ENCODE measurements at regions not wholly inside any gene's neighbourhood (a gene's known extent, or its start where the extent isn't known, plus 50 kb on each side); places are given as distances from the start of the nearest gene placed in this dataset.
"Not testable (repeated sequence)": the region's sequence is repeated elsewhere in the genome, so short reads cannot be mapped to it uniquely, and the experiment has no call there.

- H3K27ac Mint-ChIP-seq; ATAC-seq (replicated peaks); H3K4me1 Mint-ChIP-seq (ENCODE audit: low read depth in 2 of 2); H3K27me3 Mint-ChIP-seq; DNase-seq; H3K36me3 Mint-ChIP-seq (ENCODE audit: insufficient read depth); H3K9me3 Mint-ChIP-seq; H3K4me3 Mint-ChIP-seq: not testable (repeated sequence)
These were observed 459.7 kb downstream of the REEP3 start for GRCh38 chr10:63980870-63981269.

DNA sequence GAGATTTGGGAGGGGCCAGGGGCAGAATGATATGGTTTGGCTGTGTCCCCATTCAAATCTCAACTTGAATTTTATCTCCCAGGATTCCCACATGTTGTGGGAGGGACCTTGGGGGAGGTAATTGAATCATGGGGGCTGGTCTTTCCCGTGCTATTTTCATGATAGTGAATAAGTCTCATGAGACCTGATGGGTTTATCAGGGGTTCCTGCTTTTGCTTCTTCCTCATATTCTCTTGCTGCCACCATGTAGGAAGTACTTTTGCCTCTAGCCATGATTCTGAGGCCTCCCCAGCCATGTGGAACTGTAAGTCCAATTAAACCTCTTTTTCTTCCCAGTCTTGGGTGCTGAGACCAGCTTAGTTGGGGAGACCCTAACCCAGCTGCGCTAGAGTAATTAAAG lies 462.9 kb downstream of the REEP3 start:
- H3K4me1 Mint-ChIP-seq (ENCODE audit: low read depth in 2 of 2); H3K4me3 Mint-ChIP-seq; DNase-seq; H3K36me3 Mint-ChIP-seq (ENCODE audit: insufficient read depth); H3K9me3 Mint-ChIP-seq; ATAC-seq (replicated peaks); H3K27ac Mint-ChIP-seq; H3K27me3 Mint-ChIP-seq: not testable (repeated sequence)

GRCh38 chr10:63986536-63986935 lies 465.3 kb downstream of the REEP3 start:
- Mint-ChIP-seq H3K4me3 (no peak overlapping the region), H3K36me3 (ENCODE audit: insufficient read depth) (no peaks in the 10 kb centered on the region), H3K9me3 (no peaks in the 10 kb centered on the region), H3K27me3 (no peaks in the 10 kb centered on the region), H3K4me1 (ENCODE audit: low read depth in 2 of 2) (no peaks in the 10 kb centered on the region), H3K27ac (no peak overlapping the region)
- no peak for DNase-seq
- ATAC-seq (replicated peaks) = no peak

- Mint-ChIP-seq H3K4me1 (ENCODE audit: low read depth in 2 of 2) (no peaks in the 10 kb centered on the region), H3K9me3 (no peaks in the 10 kb centered on the region)
- ATAC-seq (replicated peaks) = no peak
These were observed 466.0 kb downstream of the REEP3 start for GRCh38 chr10:63987212-63987611.

GRCh38 chr10:63994371-63994770 lies 473.2 kb downstream of the REEP3 start:
- ATAC-seq (replicated peaks) (no peak), DNase-seq (no peak)
- no peaks in the 10 kb centered on the region for H3K36me3 Mint-ChIP-seq (ENCODE audit: insufficient read depth)
- no peak overlapping the region for H3K4me3 Mint-ChIP-seq
- peaks cover 0 to 7% of the 10 kb centered on the region in 2 donors for H3K27me3 Mint-ChIP-seq
- no peaks in the 10 kb centered on the region for H3K4me1 Mint-ChIP-seq (ENCODE audit: low read depth in 2 of 2)
- no peak overlapping the region for H3K27ac Mint-ChIP-seq
- no peaks in the 10 kb centered on the region for H3K9me3 Mint-ChIP-seq

More at GRCh38 chr10:63987212-63987611, 466.0 kb downstream of the REEP3 start:
- Mint-ChIP-seq H3K4me3 (no peak overlapping the region), H3K27ac (no peak overlapping the region), H3K36me3 (ENCODE audit: insufficient read depth) (no peaks in the 10 kb centered on the region), H3K27me3 (no peaks in the 10 kb centered on the region)
- no peak for DNase-seq

GRCh38 chr10:64007157-64007556 lies 486.0 kb downstream of the REEP3 start:
- H3K36me3 Mint-ChIP-seq (ENCODE audit: insufficient read depth) = no peaks in the 10 kb centered on the region
- H3K27ac Mint-ChIP-seq = no peak overlapping the region
- no peak for DNase-seq
- ATAC-seq (replicated peaks) = no peak
- H3K4me3 Mint-ChIP-seq = no peak overlapping the region
- H3K9me3 Mint-ChIP-seq = peaks cover 10 to 19% of the 10 kb centered on the region in 2 donors
- H3K4me1 Mint-ChIP-seq (ENCODE audit: low read depth in 2 of 2) = no peaks in the 10 kb centered on the region
- H3K27me3 Mint-ChIP-seq = no peaks in the 10 kb centered on the region

DNA sequence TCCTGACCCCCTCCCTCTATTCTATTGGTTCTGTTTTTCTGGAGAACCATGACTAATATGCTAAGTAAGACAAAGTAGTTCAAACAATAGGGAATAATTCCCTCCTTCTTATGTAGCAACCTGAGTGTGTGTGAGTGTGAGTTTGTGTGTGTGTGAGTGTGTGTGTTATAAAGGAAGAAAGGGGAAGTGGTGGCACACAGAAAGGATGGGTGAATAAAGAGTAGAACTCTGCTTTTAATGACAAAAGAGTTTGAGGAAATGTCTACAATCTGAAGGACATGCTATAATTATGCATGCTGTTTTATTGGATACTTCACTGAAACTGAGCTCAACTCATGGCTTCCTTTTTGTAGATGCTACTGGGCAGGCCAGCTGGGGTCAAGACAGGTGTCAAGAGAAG lies 489.5 kb downstream of the REEP3 start:
- no peak for DNase-seq
- no peaks in the 10 kb centered on the region for H3K4me1 Mint-ChIP-seq (ENCODE audit: low read depth in 2 of 2)
- no peak for ATAC-seq (replicated peaks)
- no peak overlapping the region for H3K4me3 Mint-ChIP-seq
- H3K36me3 Mint-ChIP-seq (ENCODE audit: insufficient read depth) = no peaks in the 10 kb centered on the region
- no peaks in the 10 kb centered on the region for H3K27me3 Mint-ChIP-seq
- H3K9me3 Mint-ChIP-seq = peaks cover 10 to 17% of the 10 kb centered on the region in 2 donors
- H3K27ac Mint-ChIP-seq = no peak overlapping the region

DNA sequence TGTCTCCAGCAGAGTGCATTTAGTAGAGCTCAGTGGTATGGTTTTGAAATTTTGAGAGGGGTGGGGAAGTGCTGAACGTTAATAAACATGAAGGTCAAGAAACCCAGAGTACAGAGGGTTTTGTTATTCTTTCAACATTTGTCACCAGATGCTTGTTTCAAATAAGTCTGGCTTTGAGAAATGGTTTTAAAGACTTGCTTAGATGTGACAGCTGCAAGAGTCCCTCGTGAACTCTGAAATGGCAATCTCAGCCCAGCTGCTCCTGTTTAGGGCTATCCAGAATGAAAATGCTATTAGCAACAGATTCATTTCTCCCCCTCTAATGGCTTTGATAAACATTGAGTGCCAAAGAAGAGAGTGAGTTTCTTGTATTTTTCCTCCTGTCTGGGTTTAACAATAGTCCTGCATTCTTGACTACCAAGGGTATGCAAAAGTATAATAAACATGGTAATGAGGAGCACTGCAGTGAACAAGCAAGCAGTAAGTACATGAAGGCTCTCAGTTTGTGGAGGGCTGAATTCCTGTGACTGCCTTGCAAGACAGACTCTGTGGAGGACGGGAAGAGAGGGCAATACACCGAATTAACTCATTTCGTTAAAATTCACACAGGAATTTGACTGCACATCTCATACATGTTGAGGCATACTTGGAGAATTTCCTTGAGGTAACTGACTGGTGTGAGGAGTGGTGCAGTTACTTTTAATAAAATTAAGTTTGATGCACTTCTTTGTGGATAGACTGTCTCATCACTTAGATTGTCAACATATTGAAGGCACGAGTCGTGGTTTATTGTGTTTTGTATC lies 490.9 kb downstream of the REEP3 start:
- ATAC-seq (replicated peaks) = no peak
- no peak overlapping the region for H3K4me3 Mint-ChIP-seq
- no peaks in the 10 kb centered on the region for H3K36me3 Mint-ChIP-seq (ENCODE audit: insufficient read depth)
- DNase-seq = no peak
- no peaks in the 10 kb centered on the region for H3K27me3 Mint-ChIP-seq
- H3K4me1 Mint-ChIP-seq (ENCODE audit: low read depth in 2 of 2) = no peaks in the 10 kb centered on the region
- H3K9me3 Mint-ChIP-seq = peaks cover 7 to 17% of the 10 kb centered on the region in 2 donors
- no peak overlapping the region for H3K27ac Mint-ChIP-seq

- H3K4me3 Mint-ChIP-seq = no peak overlapping the region
- peaks cover 7 to 17% of the 10 kb centered on the region in 2 donors for H3K9me3 Mint-ChIP-seq
- no peak overlapping the region for H3K27ac Mint-ChIP-seq
- no peaks in the 10 kb centered on the region for H3K27me3 Mint-ChIP-seq
- H3K4me1 Mint-ChIP-seq (ENCODE audit: low read depth in 2 of 2) = no peaks in the 10 kb centered on the region
- no peaks in the 10 kb centered on the region for H3K36me3 Mint-ChIP-seq (ENCODE audit: insufficient read depth)
- no peak for DNase-seq
- ATAC-seq (replicated peaks) = no peak
These were observed 493.1 kb downstream of the REEP3 start for GRCh38 chr10:64014281-64014680.

DNA sequence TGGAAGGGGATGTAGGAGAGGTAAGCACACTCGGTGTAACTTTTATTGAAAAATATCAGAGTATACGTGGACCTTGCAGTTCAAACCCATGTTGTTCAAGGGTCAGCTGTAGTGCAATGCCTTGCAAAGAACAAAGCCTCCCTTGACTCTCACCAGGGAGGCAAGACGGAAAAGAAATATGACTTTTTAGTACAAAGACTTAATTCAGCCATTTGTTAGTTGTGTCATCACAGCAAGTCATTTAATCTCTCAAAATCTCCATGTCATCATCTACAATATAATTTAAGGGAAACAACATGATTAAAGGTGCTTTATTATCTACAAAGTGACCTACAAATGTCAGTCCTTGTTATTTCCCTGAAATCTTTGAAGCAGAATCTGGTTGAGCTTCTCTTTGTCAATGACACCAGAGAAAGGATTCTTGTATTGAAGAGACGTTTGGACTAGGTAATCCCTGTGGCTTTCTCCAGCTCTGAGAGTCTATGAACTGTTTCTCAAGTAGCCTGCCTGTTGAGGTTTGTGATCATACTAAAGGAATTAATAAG lies 502.8 kb downstream of the REEP3 start:
- Mint-ChIP-seq H3K27me3 (no peaks in the 10 kb centered on the region), H3K9me3 (peaks cover 0 to 2% of the 10 kb centered on the region in 2 donors), H3K4me1 (ENCODE audit: low read depth in 2 of 2) (no peaks in the 10 kb centered on the region), H3K36me3 (ENCODE audit: insufficient read depth) (no peaks in the 10 kb centered on the region), H3K4me3 (no peak overlapping the region), H3K27ac (no peak overlapping the region)
- ATAC-seq (replicated peaks) (no peak), DNase-seq (no peak)

DNA sequence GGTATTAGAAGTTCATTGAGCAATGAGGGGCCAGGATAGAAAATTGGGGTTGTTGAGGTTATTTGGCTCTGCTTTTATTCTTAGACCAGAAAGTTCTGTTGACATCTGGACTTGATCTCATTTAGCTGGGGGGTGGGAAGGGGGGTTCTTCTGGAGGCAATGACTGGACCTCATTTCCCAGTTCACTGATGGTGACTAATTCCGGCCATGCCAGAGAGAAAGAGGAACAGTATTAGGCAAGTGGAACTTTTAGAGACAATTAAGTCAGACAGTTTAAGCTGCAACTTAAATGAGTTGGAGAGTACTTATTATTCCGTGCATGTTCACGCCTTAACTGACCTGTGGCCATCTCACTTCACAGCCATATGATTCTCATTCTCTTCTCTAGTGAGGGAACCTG lies 512.5 kb downstream of the REEP3 start:
- H3K36me3 Mint-ChIP-seq (ENCODE audit: insufficient read depth) = no peaks in the 10 kb centered on the region
- ATAC-seq (replicated peaks) (no peak), DNase-seq (no peak)
- no peak overlapping the region for H3K4me3 Mint-ChIP-seq
- peaks cover 20 to 38% of the 10 kb centered on the region in 2 donors for H3K27me3 Mint-ChIP-seq
- H3K9me3 Mint-ChIP-seq = no peaks in the 10 kb centered on the region
- no peak overlapping the region for H3K27ac Mint-ChIP-seq
- no peaks in the 10 kb centered on the region for H3K4me1 Mint-ChIP-seq (ENCODE audit: low read depth in 2 of 2)

DNA sequence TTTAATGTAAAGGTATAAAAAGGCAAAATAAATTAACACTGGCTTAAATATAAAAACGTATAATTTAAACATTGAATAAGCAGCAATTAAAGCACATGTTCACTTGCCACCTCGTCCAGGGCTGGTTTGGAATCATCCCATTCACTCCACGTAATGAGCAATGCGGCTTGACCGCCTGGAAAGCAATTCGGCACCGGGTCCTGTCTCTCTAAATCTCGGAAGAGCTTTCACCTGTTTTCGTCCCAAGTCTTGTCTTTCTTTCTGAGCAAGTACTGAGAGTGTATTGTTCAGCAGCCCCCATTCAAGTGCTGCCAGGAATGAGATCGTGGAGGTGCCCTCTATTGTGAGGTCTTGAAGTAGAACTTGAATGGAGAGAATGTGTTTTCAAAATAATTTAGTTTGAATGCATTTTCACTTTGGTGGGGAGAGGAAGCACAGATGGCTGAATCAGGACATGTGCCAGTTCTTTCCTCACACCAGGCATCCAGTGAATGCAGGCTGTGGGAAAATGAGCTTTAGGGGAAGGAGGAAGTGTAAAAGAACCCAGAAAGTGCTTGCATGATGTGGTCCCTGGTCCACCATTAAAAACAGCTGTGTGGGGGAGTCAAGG lies 515.2 kb downstream of the REEP3 start:
- no peak for DNase-seq
- H3K36me3 Mint-ChIP-seq (ENCODE audit: insufficient read depth) = no peaks in the 10 kb centered on the region
- ATAC-seq (replicated peaks) = no peak
- no peak overlapping the region for H3K27ac Mint-ChIP-seq
- no peaks in the 10 kb centered on the region for H3K9me3 Mint-ChIP-seq
- H3K4me3 Mint-ChIP-seq = no peak overlapping the region
- peaks cover 4 to 8% of the 10 kb centered on the region in 2 donors for H3K4me1 Mint-ChIP-seq (ENCODE audit: low read depth in 2 of 2)
- H3K27me3 Mint-ChIP-seq = peaks cover 20 to 38% of the 10 kb centered on the region in 2 donors

- Mint-ChIP-seq H3K9me3 (no peaks in the 10 kb centered on the region), H3K27me3 (peaks cover 20 to 38% of the 10 kb centered on the region in 2 donors), H3K4me1 (ENCODE audit: low read depth in 2 of 2) (peaks cover 4 to 9% of the 10 kb centered on the region in 2 donors), H3K36me3 (ENCODE audit: insufficient read depth) (no peaks in the 10 kb centered on the region), H3K4me3 (no peak overlapping the region), H3K27ac (no peak overlapping the region)
- no peak for ATAC-seq (replicated peaks)
- DNase-seq = no peak
These were observed 516.0 kb downstream of the REEP3 start for GRCh38 chr10:64037071-64037661.

DNA sequence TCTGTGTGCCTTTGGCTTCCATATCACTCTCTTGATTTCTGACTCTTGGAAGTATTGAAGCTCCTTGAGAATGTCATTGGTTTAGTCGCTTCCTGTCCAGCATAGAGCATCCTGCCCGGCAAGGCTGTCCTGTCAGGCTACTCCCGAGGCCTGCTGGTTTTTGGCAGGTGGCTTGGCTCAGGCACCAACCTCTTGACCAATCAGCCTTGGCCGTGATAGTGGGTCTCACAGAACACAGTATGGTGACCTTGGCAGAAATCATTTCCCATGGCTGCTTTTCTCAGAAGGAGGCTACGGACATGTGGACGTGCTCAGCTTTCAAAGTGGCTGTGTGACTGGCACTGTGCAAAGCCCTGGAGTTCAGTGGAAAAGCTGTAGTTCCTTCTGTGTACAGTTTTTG lies 516.9 kb downstream of the REEP3 start:
- ATAC-seq (replicated peaks) (no peak), DNase-seq (no peak)
- Mint-ChIP-seq H3K9me3 (no peaks in the 10 kb centered on the region), H3K4me1 (ENCODE audit: low read depth in 2 of 2) (peaks cover 4 to 9% of the 10 kb centered on the region in 2 donors), H3K36me3 (ENCODE audit: insufficient read depth) (no peaks in the 10 kb centered on the region), H3K4me3 (no peak overlapping the region), H3K27me3 (peaks cover 20 to 38% of the 10 kb centered on the region in 2 donors), H3K27ac (no peak overlapping the region)

All from effector memory CD8-positive, alpha-beta T cell (primary cell).